IMR-90 (cell line): ENCODE measurements at regions not wholly inside any gene's neighbourhood (a gene's known extent, or its start where the extent isn't known, plus 50 kb on each side); places are given as distances from the start of the nearest gene placed in this dataset.

Experiments
- ATAC-seq: fragments of 200-7000 bp; cut with Tn5 transposase; 2 replicates; pipeline ENCODE4 v1.9.1; 2020; ENCODE audit warnings: low read depth, mild to moderate bottlenecking, moderate library complexity
- BruUV-seq: library from RNA; stranded (reverse); fragments of 400-500 nt; replicated peaks from 2 replicates; lab custom pipeline; 2021; lab: Mats Ljungman, UMichigan
- CTCF ChIA-PET: fragments of 300-600 bp; formaldehyde crosslinking; extraction: SDS; loops from one replicate; lab custom pipeline; 2021; ENCODE audit warnings: antibody characterized with exemption; lab: Yijun Ruan, JAX
- POLR2A ChIA-PET: fragments of 300-600 bp; sonication (Branson Sonifier 250); formaldehyde crosslinking; loops from one replicate; lab custom pipeline; 2022; ENCODE audit warnings: antibody characterized with exemption; ENCODE audit not compliant: unreplicated experiment; lab: Charles Lee
- DNase-seq: peaks from one replicate; pipeline ENCODE4 v3.0.0; 2013
- H2AFZ ChIP-seq: replicated peaks from 2 replicates; pipeline ENCODE3; 2013; ENCODE audit warnings: low read length, mild to moderate bottlenecking; ENCODE audit not compliant: poor library complexity
- H2AK5ac ChIP-seq: 2 replicates; pipeline ENCODE4 v1.6.1; 2013; ENCODE audit warnings: low read depth, low read length, inconsistent platforms
- H2AK9ac ChIP-seq: replicated peaks from 2 replicates; pipeline ENCODE3; 2013; ENCODE audit warnings: mild to moderate bottlenecking, low read depth, low read length, moderate library complexity; ENCODE audit not compliant: poor library complexity
- H2BK120ac ChIP-seq: 2 replicates; pipeline ENCODE4 v1.6.1; 2013; ENCODE audit warnings: low read depth, low read length, inconsistent platforms
- H2BK15ac ChIP-seq: 3 replicates; pipeline ENCODE4 v1.6.1; 2013; ENCODE audit warnings: low read depth, low read length, inconsistent platforms
- H2BK20ac ChIP-seq: 2 replicates; pipeline ENCODE4 v1.6.1; 2013; ENCODE audit warnings: low read depth, mild to moderate bottlenecking, inconsistent platforms, low read length, moderate library complexity
- H2BK5ac ChIP-seq: 2 replicates; pipeline ENCODE4 v1.6.1; 2013; ENCODE audit warnings: mild to moderate bottlenecking, low read depth, low read length, inconsistent platforms; ENCODE audit not compliant: poor library complexity, severe bottlenecking
- H3K14ac ChIP-seq: replicated peaks from 2 replicates; pipeline ENCODE4 v1.6.1; 2013; ENCODE audit warnings: low read depth, low read length, inconsistent platforms
- H3K18ac ChIP-seq: 2 replicates; pipeline ENCODE4 v1.6.1; 2013; ENCODE audit warnings: low read depth, low read length, control low read depth
- H3K23ac ChIP-seq: 2 replicates; pipeline ENCODE4 v1.6.1; 2013; ENCODE audit warnings: low read depth, low read length, inconsistent platforms
- H3K27ac ChIP-seq: 2 replicates; pipeline ENCODE4 v1.5.1; 2013; ENCODE audit warnings: mild to moderate bottlenecking, control low read depth, low read length; ENCODE audit not compliant: insufficient read depth
- H3K27me3 ChIP-seq: 2 replicates; pipeline ENCODE4 v1.6.1; 2013; ENCODE audit warnings: low read length; ENCODE audit not compliant: control insufficient read depth, insufficient read depth
- H3K36me3 ChIP-seq: 2 replicates; pipeline ENCODE4 v1.6.1; 2013; ENCODE audit warnings: low read length, mixed read lengths; ENCODE audit not compliant: control insufficient read depth, insufficient read depth
- H3K4ac ChIP-seq: 2 replicates; pipeline ENCODE4 v1.6.1; 2013; ENCODE audit warnings: low read depth, low read length, inconsistent platforms
- H3K4me1 ChIP-seq: 2 replicates; pipeline ENCODE4 v1.6.1; 2013; ENCODE audit warnings: low read length, mixed read lengths; ENCODE audit not compliant: control insufficient read depth, insufficient read depth
- H3K4me2 ChIP-seq: 2 replicates; pipeline ENCODE4 v1.6.1; 2013; ENCODE audit warnings: low read depth, mild to moderate bottlenecking, control low read depth, low read length, moderate library complexity
- H3K4me3 ChIP-seq: 2 replicates; pipeline ENCODE4 v1.5.1; 2013; ENCODE audit warnings: low read depth, mild to moderate bottlenecking, control low read depth, low read length, moderate library complexity; ENCODE audit not compliant: insufficient read depth
- H3K56ac ChIP-seq: 2 replicates; pipeline ENCODE4 v1.6.1; 2013; ENCODE audit warnings: low read length, inconsistent platforms; ENCODE audit not compliant: insufficient read depth; ENCODE audit errors: extremely low read depth
- H3K79me1 ChIP-seq, 2 experiments: 2 replicates each; pipeline ENCODE4 v1.6.1; 2013; ENCODE audit warnings: low read length in 2 of 2, inconsistent platforms in 1 of 2, low read depth in 1 of 2
- H3K9ac ChIP-seq: 2 replicates; pipeline ENCODE4 v1.6.1; 2013; ENCODE audit warnings: low read depth, low read length, control low read depth
- H3K9me1 ChIP-seq: 2 replicates; pipeline ENCODE4 v1.6.1; 2013; ENCODE audit warnings: low read length, inconsistent platforms; ENCODE audit not compliant: insufficient read depth
- H3K9me3 ChIP-seq: 2 replicates; pipeline ENCODE4 v1.6.1; 2013; ENCODE audit warnings: low read length; ENCODE audit not compliant: control insufficient read depth, insufficient read depth
- H4K20me1 ChIP-seq: 2 replicates; pipeline ENCODE4 v1.6.1; 2013; ENCODE audit warnings: low read length, inconsistent platforms; ENCODE audit not compliant: insufficient read depth
- H4K5ac ChIP-seq: 2 replicates; pipeline ENCODE4 v1.6.1; 2013; ENCODE audit warnings: mild to moderate bottlenecking, low read depth, low read length, control low read depth
- H4K8ac ChIP-seq, 2 experiments: 2 replicates each; pipeline ENCODE4 v1.6.1; 2013; ENCODE audit warnings: low read depth in 2 of 2, low read length in 2 of 2, control low read depth in 1 of 2, inconsistent platforms in 1 of 2
- H4K91ac ChIP-seq: 2 replicates; pipeline ENCODE4 v1.6.1; 2013; ENCODE audit warnings: low read depth, low read length, inconsistent platforms; ENCODE audit not compliant: insufficient read depth
- CEBPB ChIP-seq: IDR thresholded peaks from 2 replicates; pipeline ENCODE4 v1.6.1; 2012; ENCODE audit warnings: low read depth, low read length, improper control_type of control experiment
- CTCF ChIP-seq: conservative IDR thresholded peaks from 2 replicates; pipeline ENCODE4 v1.5.1; 2012; ENCODE audit warnings: mild to moderate bottlenecking, low read depth, low read length, improper control_type of control experiment
- NFE2L2 ChIP-seq: fragments of 150-350 bp; IDR thresholded peaks from 2 replicates; pipeline ENCODE4 v1.6.1; 2016; ENCODE audit warnings: low read depth, mild to moderate bottlenecking, low read length
- WGBS, 2 experiments: methylation state at CpG; one replicate each; pipeline versions ENCODE4 v1.1.5 to v1.1.7; 2013; ENCODE audit warnings: missing lambda C conversion rate in 2 of 2; ENCODE audit not compliant: insufficient read length in 1 of 2; ENCODE audit errors: extremely low coverage in 2 of 2; 5-methylcytosine and 5-hydroxymethylcytosine counted together
- dilution Hi-C: fragments of 300-500 bp; cut with HindIII; formaldehyde crosslinking; loops from one replicate; pipeline ENCODE4 v1.14.3; 2018; ENCODE audit warnings: low sequenced_read_pairs; ENCODE audit not compliant: unreplicated experiment
- in situ Hi-C: fragments of 300-500 bp; cut with MboI; formaldehyde crosslinking; loops from 3 replicates; pipeline ENCODE4 v1.14.3; 2019; ENCODE audit warnings: low sequenced_read_pairs, inconsistent platforms, mixed read lengths
- intact Hi-C: fragments of 100-400 bp; cut with micrococcal nuclease; formaldehyde crosslinking; loops from 2 replicates; pipeline ENCODE4 v1.10.0; 2022

- no peak overlapping the region for H2AFZ ChIP-seq
- TF ChIP-seq CTCF, result no peak
- no peak for TF ChIP-seq NFE2L2
- TF ChIP-seq CEBPB, result no peak
- peaks cover 39% of the 10 kb centered on the region for H3K9me3 ChIP-seq
- no peak overlapping the region for H2BK15ac ChIP-seq
- H3K27ac ChIP-seq, result no peak overlapping the region
- no peak overlapping the region for H2AK9ac ChIP-seq
- no peak overlapping the region for H3K4me2 ChIP-seq
- no peak overlapping the region for H2BK120ac ChIP-seq
- H3K56ac ChIP-seq, result no peak overlapping the region
- no peak overlapping the region for H2BK20ac ChIP-seq
- H3K36me3 ChIP-seq, result no peaks in the 10 kb centered on the region
- H4K91ac ChIP-seq, result no peak overlapping the region
- ChIA-PET CTCF (no interaction called here), POLR2A (no interaction called here)
- no peak overlapping the region for H2AK5ac ChIP-seq
- no peak overlapping the region for H3K14ac ChIP-seq
- H3K9me1 ChIP-seq, result no peaks in the 10 kb centered on the region
- no TSS peak for BruUV-seq
- no peaks in the 10 kb centered on the region for H4K20me1 ChIP-seq
- no CpG with 5 or more reads among the region's 17 CpGs for WGBS, 2 experiments
- H3K4me3 ChIP-seq, result no peak overlapping the region
- H3K4me1 ChIP-seq, result no peaks in the 10 kb centered on the region
- in situ Hi-C loops, result no loop called here
- H3K23ac ChIP-seq, result no peak overlapping the region
- no peak overlapping the region for H4K8ac ChIP-seq
- intact Hi-C loops, result no loop called here
- no peak overlapping the region for H4K5ac ChIP-seq
- no peaks in the 10 kb centered on the region for H3K79me1 ChIP-seq
- H3K4ac ChIP-seq, result no peak overlapping the region
- H2BK5ac ChIP-seq, result no peak overlapping the region
- H3K9ac ChIP-seq, result no peak overlapping the region
- H3K27me3 ChIP-seq, result no peaks in the 10 kb centered on the region
- ATAC-seq (no peak), DNase-seq (no peak)
- H3K18ac ChIP-seq, result no peak overlapping the region
- dilution Hi-C loops, result no loop called here
These were observed 172.0 kb upstream of the RPL38 start for GRCh38 chr17:74031316-74032090.
